ENCODE measurements at regions not wholly inside any gene's neighbourhood (a gene's known extent, or its start where the extent isn't known, plus 50 kb on each side); places are given as distances from the start of the nearest gene placed in this dataset.

- TF ChIP-seq CTCF (IDR thresholded peaks at IDR 0.05; ENCODE audit: low read depth, low read length) = no peak
- no peak overlapping the region for H3K4me3 ChIP-seq (ENCODE audit: low read depth, low read length)
- in situ Hi-C loops (cut with HindIII; ENCODE audit: low sequenced_read_pairs) = no loop called here
- DNase-seq (ENCODE audit: low read depth, low spot score) = peak; percentile 94
Observed at GRCh38 chr6:4577406-4577805, 198.8 kb upstream of the CDYL start.

- in situ Hi-C loops (cut with HindIII; ENCODE audit: low sequenced_read_pairs) = no loop called here
- no peak for TF ChIP-seq CTCF (IDR thresholded peaks at IDR 0.05; ENCODE audit: low read depth, low read length)
- no peak overlapping the region for H3K4me3 ChIP-seq (ENCODE audit: low read depth, low read length)
- DNase-seq (ENCODE audit: low read depth, low spot score) = peak; percentile 14
Observed at GRCh38 chr6:4575714-4576113, 200.5 kb upstream of the CDYL start.

GRCh38 chr6:4574007-4574406, 202.2 kb upstream of the CDYL start:
- in situ Hi-C loops (cut with HindIII; ENCODE audit: low sequenced_read_pairs) = no loop called here
- no peak overlapping the region for H3K4me3 ChIP-seq (ENCODE audit: low read depth, low read length)
- DNase-seq (ENCODE audit: low read depth, low spot score) = peak; percentile 65
- no peak for TF ChIP-seq CTCF (IDR thresholded peaks at IDR 0.05; ENCODE audit: low read depth, low read length)

GRCh38 chr6:4571011-4571410, 205.2 kb upstream of the CDYL start:
- DNase-seq (ENCODE audit: low read depth, low spot score) = no peak
- H3K4me3 ChIP-seq (ENCODE audit: low read depth, low read length) = no peak overlapping the region
- in situ Hi-C loops (cut with HindIII; ENCODE audit: low sequenced_read_pairs) = no loop called here
- TF ChIP-seq CTCF (IDR thresholded peaks at IDR 0.05; ENCODE audit: low read depth, low read length) = no peak

GRCh38 chr6:4568138-4568537, 208.1 kb upstream of the CDYL start:
- no peak for TF ChIP-seq CTCF (IDR thresholded peaks at IDR 0.05; ENCODE audit: low read depth, low read length)
- DNase-seq (ENCODE audit: low read depth, low spot score) = no peak
- in situ Hi-C loops (cut with HindIII; ENCODE audit: low sequenced_read_pairs) = no loop called here
- no peak overlapping the region for H3K4me3 ChIP-seq (ENCODE audit: low read depth, low read length)

- peak; percentile 46 for DNase-seq (ENCODE audit: low read depth, low spot score)
- in situ Hi-C loops (cut with HindIII; ENCODE audit: low sequenced_read_pairs) = no loop called here
- no peak for TF ChIP-seq CTCF (IDR thresholded peaks at IDR 0.05; ENCODE audit: low read depth, low read length)
- H3K4me3 ChIP-seq (ENCODE audit: low read depth, low read length) = no peak overlapping the region
Observed at GRCh38 chr6:4567141-4567540, 209.1 kb upstream of the CDYL start.
